Liver (tissue), 8 donors: ENCODE measurements at regions not wholly inside any gene's neighbourhood (a gene's known extent, or its start where the extent isn't known, plus 50 kb on each side); places are given as distances from the start of the nearest gene placed in this dataset.
"Not testable (repeated sequence)": the region's sequence is repeated elsewhere in the genome, so short reads cannot be mapped to it uniquely, and the experiment has no call there.

ENCODE experiments used
- DNase-seq: peaks from one replicate; pipeline ENCODE4 v3.0.0-alpha.2; 2017; ENCODE audit warnings: low spot score
- H3K27ac ChIP-seq, 2 donors: one replicate each; pipeline ENCODE4 v1.7.0; 2013; ENCODE audit warnings: inconsistent platforms in 2 of 2, low read length in 2 of 2, control low read depth in 1 of 2, low read depth in 1 of 2, mild to moderate bottlenecking in 1 of 2
- H3K27me3 ChIP-seq, 4 donors: one replicate each; pipeline versions ENCODE4 v1.6.1 to v1.7.0; 2013; ENCODE audit warnings: low read length in 3 of 4, inconsistent platforms in 1 of 4, mild to moderate bottlenecking in 1 of 4, moderate library complexity in 1 of 4; ENCODE audit not compliant: control insufficient read depth in 4 of 4, insufficient read depth in 4 of 4
- H3K36me3 ChIP-seq, 4 donors: one replicate each; pipeline versions ENCODE4 v1.6.1 to v1.7.0; 2013; ENCODE audit warnings: low read length in 3 of 4, mild to moderate bottlenecking in 3 of 4, low read depth in 1 of 4, moderate library complexity in 1 of 4; ENCODE audit not compliant: control insufficient read depth in 4 of 4, insufficient read depth in 3 of 4
- H3K4me1 ChIP-seq, 4 donors: one replicate each; pipeline versions ENCODE4 v1.6.1 to v1.7.0; 2013; ENCODE audit warnings: low read length in 3 of 4, mild to moderate bottlenecking in 3 of 4, moderate library complexity in 1 of 4; ENCODE audit not compliant: control insufficient read depth in 4 of 4, insufficient read depth in 4 of 4
- H3K4me3 ChIP-seq, 3 donors: one replicate each; pipeline versions ENCODE4 v1.6.1 to v1.7.0; 2013; ENCODE audit warnings: low read length in 3 of 3, control low read depth in 1 of 3, low read depth in 1 of 3, mild to moderate bottlenecking in 1 of 3
- H3K9ac ChIP-seq, 2 donors: one replicate each; pipeline ENCODE4 v1.7.0; 2013; ENCODE audit warnings: low read length in 2 of 2, mild to moderate bottlenecking in 2 of 2, moderate library complexity in 2 of 2, control low read depth in 1 of 2, low read depth in 1 of 2
- H3K9me3 ChIP-seq, 4 donors: one replicate each; pipeline versions ENCODE4 v1.6.1 to v1.7.0; 2013; ENCODE audit warnings: low read length in 3 of 4; ENCODE audit not compliant: control insufficient read depth in 4 of 4
- ATF3 ChIP-seq: IDR thresholded peaks from 2 replicates; pipeline ENCODE4 v1.6.1; 2016; ENCODE audit warnings: antibody characterized with exemption
- CTCF ChIP-seq: fragments of 150-350 bp; IDR thresholded peaks from 2 replicates; pipeline ENCODE4 v1.5.1; 2017; ENCODE audit warnings: improper control_type of control experiment, low read depth, low read length; ENCODE audit not compliant: missing input control
- EGR1 ChIP-seq, 2 donors: IDR thresholded peaks; 2 replicates each; pipeline ENCODE4 v1.6.1; 2016 to 2018; ENCODE audit warnings: antibody characterized with exemption in 2 of 2, low read depth in 2 of 2
- FOXA1 ChIP-seq: IDR thresholded peaks from 2 replicates; pipeline ENCODE4 v1.6.1; 2016; ENCODE audit warnings: antibody characterized with exemption
- FOXA2 ChIP-seq: IDR thresholded peaks from 2 replicates; pipeline ENCODE4 v1.6.1; 2016; ENCODE audit warnings: antibody characterized with exemption
- GABPA ChIP-seq, 2 donors: IDR thresholded peaks in 1 of 2; conservative IDR thresholded peaks in 1 of 2; 2 replicates each; pipeline ENCODE4 v1.6.1; 2016; ENCODE audit warnings: antibody characterized with exemption in 2 of 2, mild to moderate bottlenecking in 1 of 2, moderate library complexity in 1 of 2
- HNF4A ChIP-seq, 2 donors: conservative IDR thresholded peaks; 2 replicates each; pipeline ENCODE4 v1.6.1; 2016; ENCODE audit warnings: antibody characterized with exemption in 2 of 2, mild to moderate bottlenecking in 2 of 2
- HNF4G ChIP-seq: IDR thresholded peaks from 2 replicates; pipeline ENCODE4 v1.6.1; 2016; ENCODE audit warnings: antibody characterized with exemption
- JUND ChIP-seq, 2 donors: IDR thresholded peaks; 2 replicates each; pipeline ENCODE4 v1.6.1; 2016; ENCODE audit warnings: antibody characterized with exemption in 2 of 2
- MAX ChIP-seq: IDR thresholded peaks from 2 replicates; pipeline ENCODE4 v1.6.1; 2016; ENCODE audit warnings: antibody characterized with exemption
- NR2F2 ChIP-seq: IDR thresholded peaks from 2 replicates; pipeline ENCODE4 v1.6.1; 2016; ENCODE audit warnings: antibody characterized with exemption
- REST ChIP-seq: IDR thresholded peaks from 2 replicates; pipeline ENCODE4 v1.6.1; 2016; ENCODE audit warnings: antibody characterized with exemption, mild to moderate bottlenecking
- RXRA ChIP-seq, 2 donors: IDR thresholded peaks; 2 replicates each; pipeline ENCODE4 v1.6.1; 2017 to 2018; ENCODE audit warnings: antibody characterized with exemption in 2 of 2, mild to moderate bottlenecking in 1 of 2
- SP1 ChIP-seq: IDR thresholded peaks from 2 replicates; pipeline ENCODE4 v1.6.1; 2018; ENCODE audit warnings: antibody characterized with exemption, mild to moderate bottlenecking
- TAF1 ChIP-seq: conservative IDR thresholded peaks from 2 replicates; pipeline ENCODE4 v1.6.1; 2016; ENCODE audit warnings: antibody characterized with exemption, mild to moderate bottlenecking
- YY1 ChIP-seq: IDR thresholded peaks from 2 replicates; pipeline ENCODE4 v1.6.1; 2016; ENCODE audit warnings: antibody characterized with exemption, mild to moderate bottlenecking
- ZBTB33 ChIP-seq: IDR thresholded peaks from 2 replicates; pipeline ENCODE4 v1.6.1; 2016; ENCODE audit warnings: antibody characterized with exemption
- WGBS: extraction: QIAGEN DNeasy Blood & Tissue Kit; methylation state at CpG from one replicate; pipeline ENCODE4 v1.1.7; 2013; 5-methylcytosine and 5-hydroxymethylcytosine counted together
- donor health status: healthy.
- donor health status: healthy.
- donor health status: healthy.
- donor health status: healthy.
- donor health status: healthy.

- TF ChIP-seq ZBTB33 (no peak), YY1 (no peak), FOXA2 (no peak), NR2F2 (no peak), GABPA (IDR thresholded peaks at IDR 0.05 in 1 of 2, conservative IDR thresholded peaks at IDR 0.05 in 1 of 2) (no peak), HNF4A (conservative IDR thresholded peaks at IDR 0.05) (no peak), HNF4G (no peak), FOXA1 (no peak)
These were observed 238.0 kb upstream of the PTGER4 start (continued) for GRCh38 chr5:40441733-40442132.

GRCh38 chr5:40440746-40441145, 239.0 kb upstream of the PTGER4 start:
- Histone ChIP-seq H3K9ac (no peak overlapping the region), H3K27ac (no peak overlapping the region), H3K27me3 (no peaks in the 10 kb centered on the region), H3K4me3 (no peak overlapping the region), H3K9me3 (peaks cover 0 to 3% (median 0%) of the 10 kb centered on the region in 4 donors), H3K4me1 (no peaks in the 10 kb centered on the region), H3K36me3 (no peaks in the 10 kb centered on the region)
- TF ChIP-seq YY1 = no peak
- no peak for TF ChIP-seq REST
- TF ChIP-seq CTCF = no peak
- no peak for TF ChIP-seq MAX
- no peak for TF ChIP-seq JUND (IDR thresholded peaks at IDR 0.05)
- TF ChIP-seq TAF1 = no peak
- no peak for TF ChIP-seq EGR1 (IDR thresholded peaks at IDR 0.05; ENCODE audit: low read depth in 2 of 2)
- TF ChIP-seq ZBTB33 = no peak
- no peak for TF ChIP-seq SP1
- no peak for TF ChIP-seq HNF4A (conservative IDR thresholded peaks at IDR 0.05)
- TF ChIP-seq FOXA1 = no peak
- no peak for TF ChIP-seq NR2F2
- no peak for TF ChIP-seq HNF4G
- TF ChIP-seq FOXA2 = no peak
- TF ChIP-seq GABPA (IDR thresholded peaks at IDR 0.05 in 1 of 2, conservative IDR thresholded peaks at IDR 0.05 in 1 of 2) = no peak
- TF ChIP-seq ATF3 = no peak
- no peak for TF ChIP-seq RXRA (IDR thresholded peaks at IDR 0.05)
- no peak for DNase-seq
- 90% methylated on average over 1 of the region's 1 CpG for WGBS

- not testable (repeated sequence) for H3K4me3 ChIP-seq, H3K9ac ChIP-seq, H3K9me3 ChIP-seq, H3K27ac ChIP-seq, H3K27me3 ChIP-seq, H3K36me3 ChIP-seq, DNase-seq, H3K4me1 ChIP-seq
- WGBS = 97% methylated on average over 3 of the region's 3 CpGs
These were observed 240.6 kb upstream of the PTGER4 start for GRCh38 chr5:40439103-40439502.

- H3K4me1 ChIP-seq, H3K9me3 ChIP-seq, DNase-seq, H3K36me3 ChIP-seq, H3K27me3 ChIP-seq, H3K9ac ChIP-seq, H3K4me3 ChIP-seq, H3K27ac ChIP-seq: not testable (repeated sequence)
- WGBS = 97% methylated on average over 25 of the region's 26 CpGs
These were observed 241.1 kb upstream of the PTGER4 start for GRCh38 chr5:40438646-40439045.
